GM10248 (cell line): ENCODE measurements at regions not wholly inside any gene's neighbourhood (a gene's known extent, or its start where the extent isn't known, plus 50 kb on each side); places are given as distances from the start of the nearest gene placed in this dataset.

Experiments
- CTCF ChIA-PET: fragments of 300-600 bp; sonication (Branson Sonifier 250); formaldehyde crosslinking; extraction: SDS; loops from one replicate; lab custom pipeline; 2021; ENCODE audit warnings: antibody characterized with exemption; lab: Yijun Ruan, JAX
- POLR2A ChIA-PET: fragments of 350-650 bp; sonication (Branson Sonifier 250); formaldehyde crosslinking; extraction: SDS; loops from one replicate; lab custom pipeline; 2020; ENCODE audit warnings: antibody characterized with exemption; lab: Yijun Ruan, JAX
- DNase-seq: peaks from one replicate; pipeline ENCODE4 v3.0.0; 2012; ENCODE audit errors: extremely low spot score
- CTCF ChIP-seq: IDR thresholded peaks from 2 replicates; pipeline ENCODE4 v1.5.1; 2012; ENCODE audit warnings: mild to moderate bottlenecking, low read depth; ENCODE audit errors: extremely low read depth, missing control alignments, control extremely low read depth

GRCh38 chr18:21191596-21192307, 50.3 kb upstream of the GREB1L start:
- POLR2A ChIA-PET: no interaction called here
- DNase-seq: no peak
- peak; percentile 40 for TF ChIP-seq CTCF
- CTCF ChIA-PET: interaction anchor here (1.0 to 6.7 kb wide), 7 partner anchors 8 to 767 kb away, joined by 3 to 57 read pairs (median 4); no protein-coding TSS in a partner anchor
